IMR-90 (cell line): ENCODE measurements at regions not wholly inside any gene's neighbourhood (a gene's known extent, or its start where the extent isn't known, plus 50 kb on each side); places are given as distances from the start of the nearest gene placed in this dataset.

ENCODE experiments used
- ATAC-seq: fragments of 200-7000 bp; cut with Tn5 transposase; 2 replicates; pipeline ENCODE4 v1.9.1; 2020; ENCODE audit warnings: low read depth, mild to moderate bottlenecking, moderate library complexity
- BruUV-seq: library from RNA; stranded (reverse); fragments of 400-500 nt; replicated peaks from 2 replicates; lab custom pipeline; 2021; lab: Mats Ljungman, UMichigan
- CTCF ChIA-PET: fragments of 300-600 bp; formaldehyde crosslinking; extraction: SDS; loops from one replicate; lab custom pipeline; 2021; ENCODE audit warnings: antibody characterized with exemption; lab: Yijun Ruan, JAX
- POLR2A ChIA-PET: fragments of 300-600 bp; sonication (Branson Sonifier 250); formaldehyde crosslinking; loops from one replicate; lab custom pipeline; 2022; ENCODE audit warnings: antibody characterized with exemption; ENCODE audit not compliant: unreplicated experiment; lab: Charles Lee
- DNase-seq: peaks from one replicate; pipeline ENCODE4 v3.0.0; 2013
- H2AFZ ChIP-seq: replicated peaks from 2 replicates; pipeline ENCODE3; 2013; ENCODE audit warnings: low read length, mild to moderate bottlenecking; ENCODE audit not compliant: poor library complexity
- H2AK5ac ChIP-seq: 2 replicates; pipeline ENCODE4 v1.6.1; 2013; ENCODE audit warnings: low read depth, low read length, inconsistent platforms
- H2AK9ac ChIP-seq: replicated peaks from 2 replicates; pipeline ENCODE3; 2013; ENCODE audit warnings: mild to moderate bottlenecking, low read depth, low read length, moderate library complexity; ENCODE audit not compliant: poor library complexity
- H2BK120ac ChIP-seq: 2 replicates; pipeline ENCODE4 v1.6.1; 2013; ENCODE audit warnings: low read depth, low read length, inconsistent platforms
- H2BK15ac ChIP-seq: 3 replicates; pipeline ENCODE4 v1.6.1; 2013; ENCODE audit warnings: low read depth, low read length, inconsistent platforms
- H2BK20ac ChIP-seq: 2 replicates; pipeline ENCODE4 v1.6.1; 2013; ENCODE audit warnings: low read depth, mild to moderate bottlenecking, inconsistent platforms, low read length, moderate library complexity
- H2BK5ac ChIP-seq: 2 replicates; pipeline ENCODE4 v1.6.1; 2013; ENCODE audit warnings: mild to moderate bottlenecking, low read depth, low read length, inconsistent platforms; ENCODE audit not compliant: poor library complexity, severe bottlenecking
- H3K14ac ChIP-seq: replicated peaks from 2 replicates; pipeline ENCODE4 v1.6.1; 2013; ENCODE audit warnings: low read depth, low read length, inconsistent platforms
- H3K18ac ChIP-seq: 2 replicates; pipeline ENCODE4 v1.6.1; 2013; ENCODE audit warnings: low read depth, low read length, control low read depth
- H3K23ac ChIP-seq: 2 replicates; pipeline ENCODE4 v1.6.1; 2013; ENCODE audit warnings: low read depth, low read length, inconsistent platforms
- H3K27ac ChIP-seq: 2 replicates; pipeline ENCODE4 v1.5.1; 2013; ENCODE audit warnings: mild to moderate bottlenecking, control low read depth, low read length; ENCODE audit not compliant: insufficient read depth
- H3K27me3 ChIP-seq: 2 replicates; pipeline ENCODE4 v1.6.1; 2013; ENCODE audit warnings: low read length; ENCODE audit not compliant: control insufficient read depth, insufficient read depth
- H3K36me3 ChIP-seq: 2 replicates; pipeline ENCODE4 v1.6.1; 2013; ENCODE audit warnings: low read length, mixed read lengths; ENCODE audit not compliant: control insufficient read depth, insufficient read depth
- H3K4ac ChIP-seq: 2 replicates; pipeline ENCODE4 v1.6.1; 2013; ENCODE audit warnings: low read depth, low read length, inconsistent platforms
- H3K4me1 ChIP-seq: 2 replicates; pipeline ENCODE4 v1.6.1; 2013; ENCODE audit warnings: low read length, mixed read lengths; ENCODE audit not compliant: control insufficient read depth, insufficient read depth
- H3K4me2 ChIP-seq: 2 replicates; pipeline ENCODE4 v1.6.1; 2013; ENCODE audit warnings: low read depth, mild to moderate bottlenecking, control low read depth, low read length, moderate library complexity
- H3K4me3 ChIP-seq: 2 replicates; pipeline ENCODE4 v1.5.1; 2013; ENCODE audit warnings: low read depth, mild to moderate bottlenecking, control low read depth, low read length, moderate library complexity; ENCODE audit not compliant: insufficient read depth
- H3K56ac ChIP-seq: 2 replicates; pipeline ENCODE4 v1.6.1; 2013; ENCODE audit warnings: low read length, inconsistent platforms; ENCODE audit not compliant: insufficient read depth; ENCODE audit errors: extremely low read depth
- H3K79me1 ChIP-seq, 2 experiments: 2 replicates each; pipeline ENCODE4 v1.6.1; 2013; ENCODE audit warnings: low read length in 2 of 2, inconsistent platforms in 1 of 2, low read depth in 1 of 2
- H3K9ac ChIP-seq: 2 replicates; pipeline ENCODE4 v1.6.1; 2013; ENCODE audit warnings: low read depth, low read length, control low read depth
- H3K9me1 ChIP-seq: 2 replicates; pipeline ENCODE4 v1.6.1; 2013; ENCODE audit warnings: low read length, inconsistent platforms; ENCODE audit not compliant: insufficient read depth
- H3K9me3 ChIP-seq: 2 replicates; pipeline ENCODE4 v1.6.1; 2013; ENCODE audit warnings: low read length; ENCODE audit not compliant: control insufficient read depth, insufficient read depth
- H4K20me1 ChIP-seq: 2 replicates; pipeline ENCODE4 v1.6.1; 2013; ENCODE audit warnings: low read length, inconsistent platforms; ENCODE audit not compliant: insufficient read depth
- H4K5ac ChIP-seq: 2 replicates; pipeline ENCODE4 v1.6.1; 2013; ENCODE audit warnings: mild to moderate bottlenecking, low read depth, low read length, control low read depth
- H4K8ac ChIP-seq, 2 experiments: 2 replicates each; pipeline ENCODE4 v1.6.1; 2013; ENCODE audit warnings: low read depth in 2 of 2, low read length in 2 of 2, control low read depth in 1 of 2, inconsistent platforms in 1 of 2
- H4K91ac ChIP-seq: 2 replicates; pipeline ENCODE4 v1.6.1; 2013; ENCODE audit warnings: low read depth, low read length, inconsistent platforms; ENCODE audit not compliant: insufficient read depth
- BHLHE40 ChIP-seq: fragments of 150-350 bp; IDR thresholded peaks from 2 replicates; pipeline ENCODE4 v1.6.1; 2016; ENCODE audit warnings: mild to moderate bottlenecking, low read depth, low read length
- CEBPB ChIP-seq: IDR thresholded peaks from 2 replicates; pipeline ENCODE4 v1.6.1; 2012; ENCODE audit warnings: low read depth, low read length, improper control_type of control experiment
- ELK1 ChIP-seq: fragments of 150-350 bp; IDR thresholded peaks from 2 replicates; pipeline ENCODE4 v1.6.1; 2016; ENCODE audit warnings: low read depth, mild to moderate bottlenecking, low read length, moderate library complexity, borderline replicate concordance
- MAFK ChIP-seq: IDR thresholded peaks from 2 replicates; pipeline ENCODE4 v1.6.1; 2012; ENCODE audit warnings: low read depth, low read length, improper control_type of control experiment
- MAZ ChIP-seq: IDR thresholded peaks from 2 replicates; pipeline ENCODE4 v1.6.1; 2012; ENCODE audit warnings: low read depth, mild to moderate bottlenecking, low read length, improper control_type of control experiment, moderate library complexity, borderline replicate concordance
- MXI1 ChIP-seq: IDR thresholded peaks from 2 replicates; pipeline ENCODE4 v1.6.1; 2012; ENCODE audit warnings: low read depth, mild to moderate bottlenecking, low read length, moderate library complexity, borderline replicate concordance
- RAD21 ChIP-seq: IDR thresholded peaks from 2 replicates; pipeline ENCODE4 v1.6.1; 2012; ENCODE audit warnings: low read length, improper control_type of control experiment
- RCOR1 ChIP-seq: IDR thresholded peaks from 2 replicates; pipeline ENCODE4 v1.6.1; 2012; ENCODE audit warnings: mild to moderate bottlenecking, low read length, improper control_type of control experiment; ENCODE audit not compliant: insufficient replicate concordance
- RFX5 ChIP-seq: IDR thresholded peaks from 2 replicates; pipeline ENCODE4 v1.8.0; 2012; ENCODE audit warnings: low read depth, mild to moderate bottlenecking, low read length, moderate library complexity
- SMC3 ChIP-seq: fragments of 150-350 bp; IDR thresholded peaks from 2 replicates; pipeline ENCODE4 v1.6.1; 2016; ENCODE audit warnings: low read depth, mild to moderate bottlenecking, antibody characterized with exemption, low read length, moderate library complexity
- USF2 ChIP-seq: fragments of 150-350 bp; IDR thresholded peaks from 2 replicates; pipeline ENCODE4 v1.6.1; 2017; ENCODE audit warnings: mild to moderate bottlenecking, antibody characterized with exemption, low read length, low read depth
- WGBS, 2 experiments: methylation state at CpG; one replicate each; pipeline versions ENCODE4 v1.1.5 to v1.1.7; 2013; ENCODE audit warnings: missing lambda C conversion rate in 2 of 2; ENCODE audit not compliant: insufficient read length in 1 of 2; ENCODE audit errors: extremely low coverage in 2 of 2; 5-methylcytosine and 5-hydroxymethylcytosine counted together
- dilution Hi-C: fragments of 300-500 bp; cut with HindIII; formaldehyde crosslinking; loops from one replicate; pipeline ENCODE4 v1.14.3; 2018; ENCODE audit warnings: low sequenced_read_pairs; ENCODE audit not compliant: unreplicated experiment
- in situ Hi-C: fragments of 300-500 bp; cut with MboI; formaldehyde crosslinking; loops from 3 replicates; pipeline ENCODE4 v1.14.3; 2019; ENCODE audit warnings: low sequenced_read_pairs, inconsistent platforms, mixed read lengths
- intact Hi-C: fragments of 100-400 bp; cut with micrococcal nuclease; formaldehyde crosslinking; loops from 2 replicates; pipeline ENCODE4 v1.10.0; 2022
- TF ChIP-seq, protein P1 (sequence below): conservative IDR thresholded peaks from 2 replicates; pipeline ENCODE4 v1.5.1; 2012; ENCODE audit warnings: mild to moderate bottlenecking, low read depth, low read length, improper control_type of control experiment

DNA sequence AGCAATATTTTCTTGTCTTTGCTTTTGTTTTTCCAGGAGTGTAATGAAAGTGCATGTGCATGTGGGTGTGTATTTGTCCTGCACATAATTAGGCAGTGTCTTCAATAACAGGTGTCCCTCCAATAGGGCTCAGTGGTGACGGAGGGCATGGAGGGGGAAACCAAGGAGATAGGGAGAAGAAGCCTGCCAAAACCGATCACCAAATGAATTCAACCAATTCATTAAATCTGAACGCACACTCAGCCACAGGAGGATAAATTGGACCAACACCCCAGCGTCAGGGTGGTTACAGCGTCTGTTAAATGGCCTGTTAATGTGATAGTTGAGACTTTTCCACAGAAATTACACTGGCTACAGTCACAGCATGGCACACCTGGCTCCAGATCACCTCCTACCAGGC, 527.6 kb downstream of the CD83 start:
- BruUV-seq, result no TSS peak
- no peak overlapping the region for H3K4ac ChIP-seq
- no peak overlapping the region for H3K23ac ChIP-seq
- H3K18ac ChIP-seq, result no peak overlapping the region
- H2BK15ac ChIP-seq, result no peak overlapping the region
- dilution Hi-C loops, result no loop called here
- intact Hi-C loops, result no loop called here
- no peak overlapping the region for H2BK5ac ChIP-seq
- TF ChIP-seq, protein P1, sequence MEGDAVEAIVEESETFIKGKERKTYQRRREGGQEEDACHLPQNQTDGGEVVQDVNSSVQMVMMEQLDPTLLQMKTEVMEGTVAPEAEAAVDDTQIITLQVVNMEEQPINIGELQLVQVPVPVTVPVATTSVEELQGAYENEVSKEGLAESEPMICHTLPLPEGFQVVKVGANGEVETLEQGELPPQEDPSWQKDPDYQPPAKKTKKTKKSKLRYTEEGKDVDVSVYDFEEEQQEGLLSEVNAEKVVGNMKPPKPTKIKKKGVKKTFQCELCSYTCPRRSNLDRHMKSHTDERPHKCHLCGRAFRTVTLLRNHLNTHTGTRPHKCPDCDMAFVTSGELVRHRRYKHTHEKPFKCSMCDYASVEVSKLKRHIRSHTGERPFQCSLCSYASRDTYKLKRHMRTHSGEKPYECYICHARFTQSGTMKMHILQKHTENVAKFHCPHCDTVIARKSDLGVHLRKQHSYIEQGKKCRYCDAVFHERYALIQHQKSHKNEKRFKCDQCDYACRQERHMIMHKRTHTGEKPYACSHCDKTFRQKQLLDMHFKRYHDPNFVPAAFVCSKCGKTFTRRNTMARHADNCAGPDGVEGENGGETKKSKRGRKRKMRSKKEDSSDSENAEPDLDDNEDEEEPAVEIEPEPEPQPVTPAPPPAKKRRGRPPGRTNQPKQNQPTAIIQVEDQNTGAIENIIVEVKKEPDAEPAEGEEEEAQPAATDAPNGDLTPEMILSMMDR, result no peak
- TF ChIP-seq MAZ, result no peak
- TF ChIP-seq MXI1, result no peak
- no peak for TF ChIP-seq RFX5
- no peak for TF ChIP-seq MAFK
- TF ChIP-seq BHLHE40, result no peak
- no peak for TF ChIP-seq USF2
- TF ChIP-seq RCOR1, result no peak
- no peak for TF ChIP-seq ELK1
- TF ChIP-seq SMC3, result no peak
- TF ChIP-seq CEBPB, result no peak
- TF ChIP-seq RAD21, result no peak
- no peak overlapping the region for H2AK9ac ChIP-seq
- H2AK5ac ChIP-seq, result no peak overlapping the region
- no peak overlapping the region for H4K5ac ChIP-seq
- no peak overlapping the region for H3K4me3 ChIP-seq
- in situ Hi-C loops, result no loop called here
- no peak overlapping the region for H3K9ac ChIP-seq
- no peaks in the 10 kb centered on the region for H3K36me3 ChIP-seq
- no peak for ATAC-seq
- WGBS, 2 experiments, result no CpG with 5 or more reads among the region's 5 CpGs
- peaks cover 5% of the 10 kb centered on the region for H3K4me1 ChIP-seq
- no peak overlapping the region for H2BK120ac ChIP-seq
- no peak overlapping the region for H4K8ac ChIP-seq
- no peaks in the 10 kb centered on the region for H3K9me3 ChIP-seq
- H3K56ac ChIP-seq, result no peak overlapping the region
- ChIA-PET POLR2A (no interaction called here), CTCF (no interaction called here)
- H3K27me3 ChIP-seq, result peaks cover 2% of the 10 kb centered on the region
- H3K4me2 ChIP-seq, result no peak overlapping the region
- H3K79me1 ChIP-seq, result no peaks in the 10 kb centered on the region
- no peak overlapping the region for H2AFZ ChIP-seq
- no peaks in the 10 kb centered on the region for H3K9me1 ChIP-seq
- H3K14ac ChIP-seq, result no peak overlapping the region
- no peak overlapping the region for H3K27ac ChIP-seq
- no peak overlapping the region for H4K91ac ChIP-seq
- no peak for DNase-seq
- H2BK20ac ChIP-seq, result no peak overlapping the region
- no peaks in the 10 kb centered on the region for H4K20me1 ChIP-seq
